ENCODE measurements at regions not wholly inside any gene's neighbourhood (a gene's known extent, or its start where the extent isn't known, plus 50 kb on each side); places are given as distances from the start of the nearest gene placed in this dataset.

GRCh38 chr20:24777746-24778145, 171.3 kb upstream of the CST7 start:
- TF ChIP-seq CTCF (IDR thresholded peaks at IDR 0.05; ENCODE audit: low read depth, low read length, poor library complexity, severe bottlenecking) (no peak), EZH2phosphoT487 (IDR thresholded peaks at IDR 0.05; ENCODE audit: borderline replicate concordance, low read length) (no peak)

Data from DOHH2 (cell line).